HG03064 (cell line): ENCODE measurements at regions not wholly inside any gene's neighbourhood (a gene's known extent, or its start where the extent isn't known, plus 50 kb on each side); places are given as distances from the start of the nearest gene placed in this dataset.

ENCODE experiments used
- ATAC-seq: cut with Tn5 transposase; IDR thresholded peaks from one replicate; pipeline ENCODE4 v1.9.1; 2021; ENCODE audit warnings: low read depth; ENCODE audit not compliant: unreplicated experiment

GRCh38 chr15:96268442-96269204 lies 61.9 kb upstream of the NR2F2 start:
- no peak for ATAC-seq

DNA sequence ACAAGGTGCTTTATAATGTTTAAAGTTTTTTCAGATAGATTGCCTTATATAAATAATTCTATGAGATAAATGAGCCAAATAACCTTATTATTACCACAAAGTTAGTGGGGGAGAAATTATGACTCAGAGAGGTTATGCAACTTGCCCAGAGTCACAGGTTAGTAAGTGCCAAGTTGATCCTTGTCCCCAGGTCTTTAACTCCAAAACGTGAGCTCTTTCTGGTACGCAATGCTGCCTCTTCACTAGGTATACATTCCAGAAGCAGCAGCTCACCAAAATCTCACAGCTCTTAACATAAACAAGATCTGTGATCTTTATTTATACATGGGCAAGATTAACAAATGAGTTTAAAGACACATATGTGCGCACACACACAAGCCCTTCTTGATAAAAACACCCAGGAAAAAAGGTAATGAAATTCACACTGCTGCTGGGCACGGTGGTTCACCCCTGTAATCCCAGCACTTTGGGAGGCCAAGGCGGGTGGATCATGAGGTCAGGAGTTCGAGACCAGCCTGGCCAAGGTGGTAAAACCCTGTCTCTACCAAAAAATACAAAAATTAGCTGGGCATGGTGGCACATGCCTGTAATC lies 59.8 kb upstream of the NR2F2 start:
- ATAC-seq, result no peak

- ATAC-seq, result no peak
Observed at GRCh38 chr15:96272427-96272826, 58.1 kb upstream of the NR2F2 start.

DNA sequence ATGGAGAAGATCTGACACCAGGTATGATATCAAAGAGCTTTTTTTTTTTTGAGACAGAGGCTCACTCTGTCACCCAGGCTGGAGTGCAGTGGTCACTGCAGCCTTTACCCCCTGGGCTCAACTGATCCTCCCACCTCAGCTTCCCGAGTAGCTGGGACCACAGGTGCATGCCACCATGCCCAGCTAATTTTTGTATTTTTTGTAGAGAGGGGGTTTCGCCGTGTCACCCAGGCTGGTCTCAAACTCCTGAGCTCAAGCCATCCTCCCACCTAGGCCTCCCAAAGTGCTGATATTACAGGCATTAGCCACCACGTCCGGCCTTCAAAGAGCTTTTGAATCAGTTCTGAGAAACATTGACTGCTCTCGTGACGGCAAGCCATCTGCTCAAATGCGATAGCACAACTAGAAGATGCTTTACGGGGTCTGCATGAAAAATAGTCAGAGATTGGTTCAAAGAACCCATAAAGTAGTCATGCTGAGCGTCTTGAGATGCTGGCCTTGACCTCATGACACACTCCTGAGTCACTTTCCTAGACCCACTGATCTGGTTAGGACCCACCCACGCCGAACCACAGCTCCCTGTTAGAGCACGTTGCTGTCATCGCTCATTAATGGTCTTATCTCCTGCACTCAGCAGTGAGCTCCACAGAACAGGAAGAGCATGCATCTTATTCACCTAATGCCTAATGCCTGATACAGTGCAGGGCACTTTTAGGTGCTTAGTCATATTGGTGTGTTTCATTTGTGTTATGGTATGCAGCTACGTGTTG lies 57.0 kb upstream of the NR2F2 start:
- no peak for ATAC-seq

DNA sequence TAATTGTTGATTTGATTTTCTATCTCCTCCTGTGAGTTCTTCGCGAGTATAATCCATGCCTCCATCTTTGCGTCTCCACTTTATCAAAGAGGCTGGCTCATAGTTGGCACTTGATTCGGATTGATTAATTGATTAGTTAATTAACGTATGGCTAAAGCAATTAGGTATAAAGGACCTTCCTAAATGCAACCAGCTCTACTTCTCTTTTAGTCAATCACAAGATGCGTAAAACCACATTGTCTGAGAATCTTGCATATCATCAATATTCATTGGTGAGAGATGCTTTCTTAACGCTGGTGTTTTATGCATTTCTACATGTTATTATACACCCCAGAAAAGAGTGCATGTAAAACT lies 56.4 kb upstream of the NR2F2 start:
- ATAC-seq, result no peak

- ATAC-seq, result no peak
Observed at GRCh38 chr15:96274698-96275097, 55.8 kb upstream of the NR2F2 start.

- ATAC-seq, result no peak
Observed at GRCh38 chr15:96276438-96277210, 53.9 kb upstream of the NR2F2 start.
